IMR-90 (cell line): ENCODE measurements at regions not wholly inside any gene's neighbourhood (a gene's known extent, or its start where the extent isn't known, plus 50 kb on each side); places are given as distances from the start of the nearest gene placed in this dataset.

ENCODE experiments used
- ATAC-seq: fragments of 200-7000 bp; cut with Tn5 transposase; 2 replicates; pipeline ENCODE4 v1.9.1; 2020; ENCODE audit warnings: low read depth, mild to moderate bottlenecking, moderate library complexity
- BruUV-seq: library from RNA; stranded (reverse); fragments of 400-500 nt; replicated peaks from 2 replicates; lab custom pipeline; 2021; lab: Mats Ljungman, UMichigan
- CTCF ChIA-PET: fragments of 300-600 bp; formaldehyde crosslinking; extraction: SDS; loops from one replicate; lab custom pipeline; 2021; ENCODE audit warnings: antibody characterized with exemption; lab: Yijun Ruan, JAX
- POLR2A ChIA-PET: fragments of 300-600 bp; sonication (Branson Sonifier 250); formaldehyde crosslinking; loops from one replicate; lab custom pipeline; 2022; ENCODE audit warnings: antibody characterized with exemption; ENCODE audit not compliant: unreplicated experiment; lab: Charles Lee
- DNase-seq: peaks from one replicate; pipeline ENCODE4 v3.0.0; 2013
- H2AFZ ChIP-seq: replicated peaks from 2 replicates; pipeline ENCODE3; 2013; ENCODE audit warnings: low read length, mild to moderate bottlenecking; ENCODE audit not compliant: poor library complexity
- H2AK5ac ChIP-seq: 2 replicates; pipeline ENCODE4 v1.6.1; 2013; ENCODE audit warnings: low read depth, low read length, inconsistent platforms
- H2AK9ac ChIP-seq: replicated peaks from 2 replicates; pipeline ENCODE3; 2013; ENCODE audit warnings: mild to moderate bottlenecking, low read depth, low read length, moderate library complexity; ENCODE audit not compliant: poor library complexity
- H2BK120ac ChIP-seq: 2 replicates; pipeline ENCODE4 v1.6.1; 2013; ENCODE audit warnings: low read depth, low read length, inconsistent platforms
- H2BK15ac ChIP-seq: 3 replicates; pipeline ENCODE4 v1.6.1; 2013; ENCODE audit warnings: low read depth, low read length, inconsistent platforms
- H2BK20ac ChIP-seq: 2 replicates; pipeline ENCODE4 v1.6.1; 2013; ENCODE audit warnings: low read depth, mild to moderate bottlenecking, inconsistent platforms, low read length, moderate library complexity
- H2BK5ac ChIP-seq: 2 replicates; pipeline ENCODE4 v1.6.1; 2013; ENCODE audit warnings: mild to moderate bottlenecking, low read depth, low read length, inconsistent platforms; ENCODE audit not compliant: poor library complexity, severe bottlenecking
- H3K14ac ChIP-seq: replicated peaks from 2 replicates; pipeline ENCODE4 v1.6.1; 2013; ENCODE audit warnings: low read depth, low read length, inconsistent platforms
- H3K18ac ChIP-seq: 2 replicates; pipeline ENCODE4 v1.6.1; 2013; ENCODE audit warnings: low read depth, low read length, control low read depth
- H3K23ac ChIP-seq: 2 replicates; pipeline ENCODE4 v1.6.1; 2013; ENCODE audit warnings: low read depth, low read length, inconsistent platforms
- H3K27ac ChIP-seq: 2 replicates; pipeline ENCODE4 v1.5.1; 2013; ENCODE audit warnings: mild to moderate bottlenecking, control low read depth, low read length; ENCODE audit not compliant: insufficient read depth
- H3K27me3 ChIP-seq: 2 replicates; pipeline ENCODE4 v1.6.1; 2013; ENCODE audit warnings: low read length; ENCODE audit not compliant: control insufficient read depth, insufficient read depth
- H3K36me3 ChIP-seq: 2 replicates; pipeline ENCODE4 v1.6.1; 2013; ENCODE audit warnings: low read length, mixed read lengths; ENCODE audit not compliant: control insufficient read depth, insufficient read depth
- H3K4ac ChIP-seq: 2 replicates; pipeline ENCODE4 v1.6.1; 2013; ENCODE audit warnings: low read depth, low read length, inconsistent platforms
- H3K4me1 ChIP-seq: 2 replicates; pipeline ENCODE4 v1.6.1; 2013; ENCODE audit warnings: low read length, mixed read lengths; ENCODE audit not compliant: control insufficient read depth, insufficient read depth
- H3K4me2 ChIP-seq: 2 replicates; pipeline ENCODE4 v1.6.1; 2013; ENCODE audit warnings: low read depth, mild to moderate bottlenecking, control low read depth, low read length, moderate library complexity
- H3K4me3 ChIP-seq: 2 replicates; pipeline ENCODE4 v1.5.1; 2013; ENCODE audit warnings: low read depth, mild to moderate bottlenecking, control low read depth, low read length, moderate library complexity; ENCODE audit not compliant: insufficient read depth
- H3K56ac ChIP-seq: 2 replicates; pipeline ENCODE4 v1.6.1; 2013; ENCODE audit warnings: low read length, inconsistent platforms; ENCODE audit not compliant: insufficient read depth; ENCODE audit errors: extremely low read depth
- H3K79me1 ChIP-seq, 2 experiments: 2 replicates each; pipeline ENCODE4 v1.6.1; 2013; ENCODE audit warnings: low read length in 2 of 2, inconsistent platforms in 1 of 2, low read depth in 1 of 2
- H3K9ac ChIP-seq: 2 replicates; pipeline ENCODE4 v1.6.1; 2013; ENCODE audit warnings: low read depth, low read length, control low read depth
- H3K9me1 ChIP-seq: 2 replicates; pipeline ENCODE4 v1.6.1; 2013; ENCODE audit warnings: low read length, inconsistent platforms; ENCODE audit not compliant: insufficient read depth
- H3K9me3 ChIP-seq: 2 replicates; pipeline ENCODE4 v1.6.1; 2013; ENCODE audit warnings: low read length; ENCODE audit not compliant: control insufficient read depth, insufficient read depth
- H4K20me1 ChIP-seq: 2 replicates; pipeline ENCODE4 v1.6.1; 2013; ENCODE audit warnings: low read length, inconsistent platforms; ENCODE audit not compliant: insufficient read depth
- H4K5ac ChIP-seq: 2 replicates; pipeline ENCODE4 v1.6.1; 2013; ENCODE audit warnings: mild to moderate bottlenecking, low read depth, low read length, control low read depth
- H4K8ac ChIP-seq, 2 experiments: 2 replicates each; pipeline ENCODE4 v1.6.1; 2013; ENCODE audit warnings: low read depth in 2 of 2, low read length in 2 of 2, control low read depth in 1 of 2, inconsistent platforms in 1 of 2
- H4K91ac ChIP-seq: 2 replicates; pipeline ENCODE4 v1.6.1; 2013; ENCODE audit warnings: low read depth, low read length, inconsistent platforms; ENCODE audit not compliant: insufficient read depth
- CEBPB ChIP-seq: IDR thresholded peaks from 2 replicates; pipeline ENCODE4 v1.6.1; 2012; ENCODE audit warnings: low read depth, low read length, improper control_type of control experiment
- CHD1 ChIP-seq: IDR thresholded peaks from 2 replicates; pipeline ENCODE4 v1.6.1; 2012; ENCODE audit warnings: low read depth, low read length, improper control_type of control experiment
- FOS ChIP-seq: fragments of 150-350 bp; IDR thresholded peaks from 2 replicates; pipeline ENCODE4 v1.6.1; 2016; ENCODE audit warnings: low read depth, low read length
- MAFK ChIP-seq: IDR thresholded peaks from 2 replicates; pipeline ENCODE4 v1.6.1; 2012; ENCODE audit warnings: low read depth, low read length, improper control_type of control experiment
- MAZ ChIP-seq: IDR thresholded peaks from 2 replicates; pipeline ENCODE4 v1.6.1; 2012; ENCODE audit warnings: low read depth, mild to moderate bottlenecking, low read length, improper control_type of control experiment, moderate library complexity, borderline replicate concordance
- POLR2A ChIP-seq: IDR thresholded peaks from 2 replicates; pipeline ENCODE4 v1.6.1; 2012; ENCODE audit warnings: mild to moderate bottlenecking, low read depth, low read length
- RAD21 ChIP-seq: IDR thresholded peaks from 2 replicates; pipeline ENCODE4 v1.6.1; 2012; ENCODE audit warnings: low read length, improper control_type of control experiment
- RFX5 ChIP-seq: IDR thresholded peaks from 2 replicates; pipeline ENCODE4 v1.8.0; 2012; ENCODE audit warnings: low read depth, mild to moderate bottlenecking, low read length, moderate library complexity
- SMC3 ChIP-seq: fragments of 150-350 bp; IDR thresholded peaks from 2 replicates; pipeline ENCODE4 v1.6.1; 2016; ENCODE audit warnings: low read depth, mild to moderate bottlenecking, antibody characterized with exemption, low read length, moderate library complexity
- WGBS, 2 experiments: methylation state at CpG; one replicate each; pipeline versions ENCODE4 v1.1.5 to v1.1.7; 2013; ENCODE audit warnings: missing lambda C conversion rate in 2 of 2; ENCODE audit not compliant: insufficient read length in 1 of 2; ENCODE audit errors: extremely low coverage in 2 of 2; 5-methylcytosine and 5-hydroxymethylcytosine counted together
- dilution Hi-C: fragments of 300-500 bp; cut with HindIII; formaldehyde crosslinking; loops from one replicate; pipeline ENCODE4 v1.14.3; 2018; ENCODE audit warnings: low sequenced_read_pairs; ENCODE audit not compliant: unreplicated experiment
- in situ Hi-C: fragments of 300-500 bp; cut with MboI; formaldehyde crosslinking; loops from 3 replicates; pipeline ENCODE4 v1.14.3; 2019; ENCODE audit warnings: low sequenced_read_pairs, inconsistent platforms, mixed read lengths
- intact Hi-C: fragments of 100-400 bp; cut with micrococcal nuclease; formaldehyde crosslinking; loops from 2 replicates; pipeline ENCODE4 v1.10.0; 2022
- TF ChIP-seq, protein P1 (sequence below): fragments of 150-350 bp; IDR thresholded peaks from 2 replicates; pipeline ENCODE4 v1.6.1; 2016; ENCODE audit warnings: low read depth, mild to moderate bottlenecking, low read length, moderate library complexity, borderline replicate concordance
- TF ChIP-seq, protein P2 (sequence below): conservative IDR thresholded peaks from 2 replicates; pipeline ENCODE4 v1.5.1; 2012; ENCODE audit warnings: mild to moderate bottlenecking, low read depth, low read length, improper control_type of control experiment
- TF ChIP-seq, protein P3 (sequence below): fragments of 150-350 bp; IDR thresholded peaks from 2 replicates; pipeline ENCODE4 v1.6.1; 2017; ENCODE audit warnings: mild to moderate bottlenecking, antibody characterized with exemption, low read length, low read depth

DNA sequence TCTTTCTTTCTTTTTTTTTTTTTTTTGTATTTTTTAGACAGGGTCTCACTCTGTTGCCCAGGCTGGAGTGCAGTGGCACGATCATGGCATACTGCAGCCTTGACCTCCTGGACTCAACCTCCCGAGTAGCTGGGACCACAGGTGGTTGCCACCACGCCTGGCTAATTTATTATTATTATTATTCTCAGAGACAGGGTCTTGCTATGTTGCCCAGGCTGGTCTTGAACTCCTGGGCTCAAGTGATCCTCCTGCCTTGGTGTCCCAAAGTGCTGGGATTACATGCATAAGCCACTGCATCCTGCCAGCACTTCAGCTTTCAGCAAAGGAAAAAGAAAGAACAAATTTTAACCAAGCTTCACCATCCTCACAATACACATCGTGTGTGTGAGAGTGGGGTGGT lies 97.9 kb upstream of the SERBP1 start:
- ChIA-PET CTCF (interaction anchor here (1.2 kb wide), 1 partner anchor 232 kb away, joined by 3 read pairs; no protein-coding TSS in a partner anchor), POLR2A (no interaction called here)
- Histone ChIP-seq H4K8ac (no peak overlapping the region), H3K36me3 (no peaks in the 10 kb centered on the region), H3K4me2 (no peak overlapping the region), H3K9ac (no peak overlapping the region), H3K56ac (no peak overlapping the region), H3K23ac (no peak overlapping the region), H3K14ac (no peak overlapping the region), H3K18ac (no peak overlapping the region), H3K4me3 (no peak overlapping the region), H3K79me1 (no peaks in the 10 kb centered on the region), H4K5ac (no peak overlapping the region), H2BK120ac (no peak overlapping the region), H3K27me3 (0 out of 2 replicates have a peak, but pooled peaks cover 3% of the 10 kb centered on the region), H3K27ac (no peak overlapping the region), H3K9me3 (no peaks in the 10 kb centered on the region), H2BK5ac (no peak overlapping the region), H3K9me1 (no peaks in the 10 kb centered on the region), H4K91ac (no peak overlapping the region), H4K20me1 (no peaks in the 10 kb centered on the region), H3K4ac (no peak overlapping the region), H2AK5ac (no peak overlapping the region), H2BK15ac (no peak overlapping the region), H2BK20ac (no peak overlapping the region), H3K4me1 (no peaks in the 10 kb centered on the region), H2AK9ac (no peak overlapping the region), H2AFZ (no peak overlapping the region)
- in situ Hi-C loops, result loop anchor here (10.0 to 25.0 kb wide), 2 partner anchors 577 to 834 kb away; no protein-coding TSS in a partner anchor
- WGBS, 2 experiments, result no CpG with 5 or more reads among the region's 4 CpGs
- DNase-seq (no peak), ATAC-seq (no peak)
- intact Hi-C loops, result no loop called here
- TF ChIP-seq RFX5 (no peak), CEBPB (no peak), MAFK (no peak), RAD21 (no peak), POLR2A (no peak), CHD1 (no peak), MAZ (no peak), SMC3 (no peak), FOS (no peak)
- TF ChIP-seq, protein P1, sequence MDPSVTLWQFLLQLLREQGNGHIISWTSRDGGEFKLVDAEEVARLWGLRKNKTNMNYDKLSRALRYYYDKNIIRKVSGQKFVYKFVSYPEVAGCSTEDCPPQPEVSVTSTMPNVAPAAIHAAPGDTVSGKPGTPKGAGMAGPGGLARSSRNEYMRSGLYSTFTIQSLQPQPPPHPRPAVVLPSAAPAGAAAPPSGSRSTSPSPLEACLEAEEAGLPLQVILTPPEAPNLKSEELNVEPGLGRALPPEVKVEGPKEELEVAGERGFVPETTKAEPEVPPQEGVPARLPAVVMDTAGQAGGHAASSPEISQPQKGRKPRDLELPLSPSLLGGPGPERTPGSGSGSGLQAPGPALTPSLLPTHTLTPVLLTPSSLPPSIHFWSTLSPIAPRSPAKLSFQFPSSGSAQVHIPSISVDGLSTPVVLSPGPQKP, result no peak
- TF ChIP-seq, protein P2, sequence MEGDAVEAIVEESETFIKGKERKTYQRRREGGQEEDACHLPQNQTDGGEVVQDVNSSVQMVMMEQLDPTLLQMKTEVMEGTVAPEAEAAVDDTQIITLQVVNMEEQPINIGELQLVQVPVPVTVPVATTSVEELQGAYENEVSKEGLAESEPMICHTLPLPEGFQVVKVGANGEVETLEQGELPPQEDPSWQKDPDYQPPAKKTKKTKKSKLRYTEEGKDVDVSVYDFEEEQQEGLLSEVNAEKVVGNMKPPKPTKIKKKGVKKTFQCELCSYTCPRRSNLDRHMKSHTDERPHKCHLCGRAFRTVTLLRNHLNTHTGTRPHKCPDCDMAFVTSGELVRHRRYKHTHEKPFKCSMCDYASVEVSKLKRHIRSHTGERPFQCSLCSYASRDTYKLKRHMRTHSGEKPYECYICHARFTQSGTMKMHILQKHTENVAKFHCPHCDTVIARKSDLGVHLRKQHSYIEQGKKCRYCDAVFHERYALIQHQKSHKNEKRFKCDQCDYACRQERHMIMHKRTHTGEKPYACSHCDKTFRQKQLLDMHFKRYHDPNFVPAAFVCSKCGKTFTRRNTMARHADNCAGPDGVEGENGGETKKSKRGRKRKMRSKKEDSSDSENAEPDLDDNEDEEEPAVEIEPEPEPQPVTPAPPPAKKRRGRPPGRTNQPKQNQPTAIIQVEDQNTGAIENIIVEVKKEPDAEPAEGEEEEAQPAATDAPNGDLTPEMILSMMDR, result no peak
- TF ChIP-seq, protein P3, sequence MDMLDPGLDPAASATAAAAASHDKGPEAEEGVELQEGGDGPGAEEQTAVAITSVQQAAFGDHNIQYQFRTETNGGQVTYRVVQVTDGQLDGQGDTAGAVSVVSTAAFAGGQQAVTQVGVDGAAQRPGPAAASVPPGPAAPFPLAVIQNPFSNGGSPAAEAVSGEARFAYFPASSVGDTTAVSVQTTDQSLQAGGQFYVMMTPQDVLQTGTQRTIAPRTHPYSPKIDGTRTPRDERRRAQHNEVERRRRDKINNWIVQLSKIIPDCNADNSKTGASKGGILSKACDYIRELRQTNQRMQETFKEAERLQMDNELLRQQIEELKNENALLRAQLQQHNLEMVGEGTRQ, result no peak
- no TSS peak for BruUV-seq
- dilution Hi-C loops, result no loop called here
